GM12878 (cell line): ENCODE measurements at regions not wholly inside any gene's neighbourhood (a gene's known extent, or its start where the extent isn't known, plus 50 kb on each side); places are given as distances from the start of the nearest gene placed in this dataset.

Source experiments
- ATAC-seq: fragments of 200-7000 bp; cut with Tn5 transposase; 3 replicates; pipeline ENCODE4 v1.9.1; 2020; ENCODE audit warnings: mild to moderate bottlenecking, moderate library complexity
- BruUV-seq: library from RNA; stranded (reverse); fragments of 400-500 nt; replicated peaks from 2 replicates; lab custom pipeline; 2021; lab: Mats Ljungman, UMichigan
- CTCF ChIA-PET: fragments of 300-600 bp; sonication (Branson Sonifier 250); formaldehyde crosslinking; extraction: SDS; loops from one replicate; lab custom pipeline; 2021; ENCODE audit warnings: inconsistent platforms; lab: Yijun Ruan, JAX
- POLR2A ChIA-PET: fragments of 350-600 bp; formaldehyde crosslinking; extraction: SDS; loops from one replicate; lab custom pipeline; 2021; ENCODE audit warnings: inconsistent platforms; lab: Charles Lee
- RAD21 ChIA-PET: fragments of 300-600 bp; sonication (Branson Sonifier 250); formaldehyde crosslinking; loops from one replicate; lab custom pipeline; 2023; ENCODE audit warnings: antibody characterized with exemption; ENCODE audit not compliant: unreplicated experiment; lab: Charles Lee
- SMC1A ChIA-PET: fragments of 300-600 bp; sonication (Branson Sonifier 250); formaldehyde crosslinking; loops from one replicate; lab custom pipeline; 2023; ENCODE audit not compliant: unreplicated experiment, uncharacterized antibody; lab: Charles Lee
- DNase-seq: peaks from one replicate; pipeline ENCODE4 v3.0.0-alpha.2; 2011; ENCODE audit warnings: low read depth, low spot score
- FAIRE-seq: peaks from 3 replicates; lab custom pipeline; 2011; peaks lifted over from hg19 to GRCh38; lab: Jason Lieb, UNC
- H2AFZ ChIP-seq: 2 replicates; pipeline ENCODE4 v1.6.0; 2011; ENCODE audit warnings: low read depth, low read length, control low read depth; ENCODE audit not compliant: control insufficient read depth
- H3K27ac ChIP-seq: 2 replicates; pipeline ENCODE4 v1.5.1; 2011; ENCODE audit warnings: control low read depth; ENCODE audit not compliant: control insufficient read depth, insufficient read depth
- H3K27me3 ChIP-seq, 2 experiments: replicated peaks in 1 of 2; 2 replicates each; pipeline versions ENCODE4 v1.6.0 to v1.6.1; 2011; ENCODE audit warnings: low read length in 1 of 2; ENCODE audit not compliant: control insufficient read depth in 2 of 2, insufficient read depth in 2 of 2
- H3K36me3 ChIP-seq, 2 experiments: 2 replicates each; pipeline ENCODE4 v1.5.1; 2011; ENCODE audit warnings: low read length in 1 of 2; ENCODE audit not compliant: control insufficient read depth in 2 of 2, insufficient read depth in 2 of 2
- H3K4me1 ChIP-seq: 2 replicates; pipeline ENCODE4 v1.6.1; 2011; ENCODE audit warnings: mild to moderate bottlenecking, low read length, moderate library complexity, mixed read lengths; ENCODE audit not compliant: control insufficient read depth, insufficient read depth
- H3K4me2 ChIP-seq: 2 replicates; pipeline ENCODE4 v1.6.0; 2011; ENCODE audit warnings: control low read depth; ENCODE audit not compliant: control insufficient read depth, insufficient read depth
- H3K4me3 ChIP-seq: fragments of 200-600 bp; sonication (generic); 2 replicates; pipeline ENCODE4 v1.5.1; 2016
- H3K79me2 ChIP-seq: 2 replicates; pipeline ENCODE4 v1.6.0; 2011; ENCODE audit warnings: low read length; ENCODE audit not compliant: control insufficient read depth, insufficient read depth
- H3K9ac ChIP-seq: 2 replicates; pipeline ENCODE4 v1.8.0; 2011; ENCODE audit warnings: low read length, control low read depth, mixed read lengths; ENCODE audit not compliant: control insufficient read depth, insufficient read depth
- H3K9me3 ChIP-seq: replicated peaks from 3 replicates; pipeline ENCODE4 v1.5.1; 2011; ENCODE audit warnings: mild to moderate bottlenecking, low read length; ENCODE audit not compliant: control insufficient read depth, insufficient read depth
- H4K20me1 ChIP-seq: 2 replicates; pipeline ENCODE4 v1.6.0; 2011; ENCODE audit not compliant: control insufficient read depth, insufficient read depth
- CHD2 ChIP-seq: IDR thresholded peaks from 2 replicates; pipeline ENCODE4 v1.6.1; 2011; ENCODE audit warnings: low read depth, low read length, improper control_type of control experiment, borderline replicate concordance
- EZH2 ChIP-seq: IDR thresholded peaks from 2 replicates; pipeline ENCODE4 v1.6.1; 2012; ENCODE audit warnings: low read depth, mild to moderate bottlenecking, control low read depth, inconsistent platforms, low read length, borderline replicate concordance; ENCODE audit not compliant: control insufficient read depth
- GATAD2B ChIP-seq: fragments of 450-650 bp; conservative IDR thresholded peaks from 2 replicates; pipeline ENCODE4 v1.6.1; 2017; ENCODE audit warnings: low read depth, mild to moderate bottlenecking, moderate library complexity
- HCFC1 ChIP-seq: fragments of 150-350 bp; IDR thresholded peaks from 2 replicates; pipeline ENCODE4 v1.6.1; 2014; ENCODE audit warnings: low read length
- MYB ChIP-seq: fragments of 150-350 bp; IDR thresholded peaks from 2 replicates; pipeline ENCODE4 v1.6.1; 2014; ENCODE audit warnings: mild to moderate bottlenecking, low read depth, low read length, borderline replicate concordance
- NFYA ChIP-seq: IDR thresholded peaks from 2 replicates; pipeline ENCODE4 v1.6.1; 2011; ENCODE audit warnings: low read depth, mild to moderate bottlenecking, low read length, improper control_type of control experiment, borderline replicate concordance
- POLR2AphosphoS5 ChIP-seq: IDR thresholded peaks from 2 replicates; pipeline ENCODE4 v1.6.1; 2011; ENCODE audit warnings: mild to moderate bottlenecking, low read length, inconsistent platforms
- RB1 ChIP-seq: fragments of 450-650 bp; formaldehyde crosslinking; IDR thresholded peaks from 2 replicates; pipeline ENCODE4 v1.6.1; 2017; ENCODE audit warnings: mild to moderate bottlenecking, borderline replicate concordance
- RELA ChIP-seq: fragments of 450-650 bp; IDR thresholded peaks from 2 replicates; pipeline ENCODE4 v1.8.0; 2014; ENCODE audit warnings: borderline replicate concordance; ENCODE audit not compliant: partially characterized antibody
- STAT3 ChIP-seq: IDR thresholded peaks from 2 replicates; pipeline ENCODE4 v1.6.1; 2011; ENCODE audit warnings: low read depth, low read length, improper control_type of control experiment
- TCF3 ChIP-seq: IDR thresholded peaks from 2 replicates; pipeline ENCODE4 v1.6.1; 2012; ENCODE audit warnings: low read depth, mild to moderate bottlenecking, low read length, borderline replicate concordance; ENCODE audit not compliant: insufficient read depth
- WGBS: methylation state at CpG from one replicate; pipeline ENCODE4 v1.1.6; 2016; ENCODE audit warnings: low lambda C conversion rate; ENCODE audit not compliant: insufficient replicate concordance, insufficient coverage; ENCODE audit errors: missing lambda C conversion rate; 5-methylcytosine and 5-hydroxymethylcytosine counted together
- in situ Hi-C: fragments of 300-500 bp; cut with MboI; formaldehyde crosslinking; loops from 9 replicates; pipeline ENCODE4 v1.14.3; 2018; ENCODE audit warnings: mixed read lengths
- intact Hi-C: fragments of 100-400 bp; cut with micrococcal nuclease; formaldehyde crosslinking; loops from one replicate; pipeline ENCODE4 v1.14.2; 2022; ENCODE audit not compliant: unreplicated experiment
- TF ChIP-seq, protein P1 (sequence below): IDR thresholded peaks from 2 replicates; pipeline ENCODE4 v1.6.1; 2012; ENCODE audit warnings: mild to moderate bottlenecking, low read depth, low read length
- TF ChIP-seq, protein P2 (sequence below): fragments of 150-350 bp; IDR thresholded peaks from 2 replicates; pipeline ENCODE4 v1.6.1; 2014; ENCODE audit warnings: mild to moderate bottlenecking, low read depth, low read length

- TF ChIP-seq CHD2 (no peak), EZH2 (no peak)
- TF ChIP-seq, protein P1, sequence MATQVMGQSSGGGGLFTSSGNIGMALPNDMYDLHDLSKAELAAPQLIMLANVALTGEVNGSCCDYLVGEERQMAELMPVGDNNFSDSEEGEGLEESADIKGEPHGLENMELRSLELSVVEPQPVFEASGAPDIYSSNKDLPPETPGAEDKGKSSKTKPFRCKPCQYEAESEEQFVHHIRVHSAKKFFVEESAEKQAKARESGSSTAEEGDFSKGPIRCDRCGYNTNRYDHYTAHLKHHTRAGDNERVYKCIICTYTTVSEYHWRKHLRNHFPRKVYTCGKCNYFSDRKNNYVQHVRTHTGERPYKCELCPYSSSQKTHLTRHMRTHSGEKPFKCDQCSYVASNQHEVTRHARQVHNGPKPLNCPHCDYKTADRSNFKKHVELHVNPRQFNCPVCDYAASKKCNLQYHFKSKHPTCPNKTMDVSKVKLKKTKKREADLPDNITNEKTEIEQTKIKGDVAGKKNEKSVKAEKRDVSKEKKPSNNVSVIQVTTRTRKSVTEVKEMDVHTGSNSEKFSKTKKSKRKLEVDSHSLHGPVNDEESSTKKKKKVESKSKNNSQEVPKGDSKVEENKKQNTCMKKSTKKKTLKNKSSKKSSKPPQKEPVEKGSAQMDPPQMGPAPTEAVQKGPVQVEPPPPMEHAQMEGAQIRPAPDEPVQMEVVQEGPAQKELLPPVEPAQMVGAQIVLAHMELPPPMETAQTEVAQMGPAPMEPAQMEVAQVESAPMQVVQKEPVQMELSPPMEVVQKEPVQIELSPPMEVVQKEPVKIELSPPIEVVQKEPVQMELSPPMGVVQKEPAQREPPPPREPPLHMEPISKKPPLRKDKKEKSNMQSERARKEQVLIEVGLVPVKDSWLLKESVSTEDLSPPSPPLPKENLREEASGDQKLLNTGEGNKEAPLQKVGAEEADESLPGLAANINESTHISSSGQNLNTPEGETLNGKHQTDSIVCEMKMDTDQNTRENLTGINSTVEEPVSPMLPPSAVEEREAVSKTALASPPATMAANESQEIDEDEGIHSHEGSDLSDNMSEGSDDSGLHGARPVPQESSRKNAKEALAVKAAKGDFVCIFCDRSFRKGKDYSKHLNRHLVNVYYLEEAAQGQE = no peak
These were observed 148.0 kb downstream of the TPRA1 start (continued) for GRCh38 chr3:127442506-127442905.

GRCh38 chr3:127441764-127442163 lies 148.8 kb downstream of the TPRA1 start:
- ChIA-PET POLR2A (no interaction called here), SMC1A (no interaction called here)
- TF ChIP-seq, protein P2, sequence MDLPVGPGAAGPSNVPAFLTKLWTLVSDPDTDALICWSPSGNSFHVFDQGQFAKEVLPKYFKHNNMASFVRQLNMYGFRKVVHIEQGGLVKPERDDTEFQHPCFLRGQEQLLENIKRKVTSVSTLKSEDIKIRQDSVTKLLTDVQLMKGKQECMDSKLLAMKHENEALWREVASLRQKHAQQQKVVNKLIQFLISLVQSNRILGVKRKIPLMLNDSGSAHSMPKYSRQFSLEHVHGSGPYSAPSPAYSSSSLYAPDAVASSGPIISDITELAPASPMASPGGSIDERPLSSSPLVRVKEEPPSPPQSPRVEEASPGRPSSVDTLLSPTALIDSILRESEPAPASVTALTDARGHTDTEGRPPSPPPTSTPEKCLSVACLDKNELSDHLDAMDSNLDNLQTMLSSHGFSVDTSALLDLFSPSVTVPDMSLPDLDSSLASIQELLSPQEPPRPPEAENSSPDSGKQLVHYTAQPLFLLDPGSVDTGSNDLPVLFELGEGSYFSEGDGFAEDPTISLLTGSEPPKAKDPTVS = no peak
- TF ChIP-seq HCFC1 (no peak), RELA (no peak), TCF3 (no peak), POLR2AphosphoS5 (no peak), RB1 (no peak), NFYA (no peak), MYB (no peak), GATAD2B (no peak), STAT3 (no peak), CHD2 (no peak)
- TF ChIP-seq, all 136 proteins: peak for 0
- DNase-seq (no peak), FAIRE-seq (no peak), ATAC-seq (no peak)
- H3K9ac ChIP-seq = no peak overlapping the region
- BruUV-seq = no TSS peak
- no peaks in the 10 kb centered on the region for H3K79me2 ChIP-seq
- H3K4me2 ChIP-seq = no peak overlapping the region
- WGBS = 34% methylated on average over 9 of the region's 9 CpGs
- RAD21 ChIA-PET = no interaction called here
- H3K4me3 ChIP-seq = no peak overlapping the region
- intact Hi-C loops (no loop called here), in situ Hi-C loops (no loop called here)
- no peak overlapping the region for H3K27ac ChIP-seq
- H3K4me1 ChIP-seq = no peaks in the 10 kb centered on the region
- no peak overlapping the region for H2AFZ ChIP-seq
- CTCF ChIA-PET = interaction anchor here (0.9 kb wide), 1 partner anchor 14 kb away, joined by 3 read pairs; no protein-coding TSS in a partner anchor
- no peaks in the 10 kb centered on the region for H4K20me1 ChIP-seq
- no peaks in the 10 kb centered on the region for H3K9me3 ChIP-seq
- H3K27me3 ChIP-seq = peaks cover 0 to 2% of the 10 kb centered on the region in 2 experiments; a peak in 3 of 4 replicates
- H3K36me3 ChIP-seq = no peaks in the 10 kb centered on the region
